ENCODE measurements at regions not wholly inside any gene's neighbourhood (a gene's known extent, or its start where the extent isn't known, plus 50 kb on each side); places are given as distances from the start of the nearest gene placed in this dataset.
A peak's percentile ranks its signal among the peaks of the same experiment; 100 is the strongest.

GRCh38 chr5:33232731-33233505 is 207.8 kb upstream of the TARS1 start:
- POLR2A ChIA-PET = no interaction called here

GRCh38 chr5:33235304-33235703 is 205.5 kb upstream of the TARS1 start:
- ChIA-PET CTCF (no interaction called here), POLR2A (no interaction called here)
- Mint-ChIP-seq H3K9me3 (no peaks in the 10 kb centered on the region), H3K27me3 (peaks cover 0 to 3% of the 10 kb centered on the region in 2 donors), H3K27ac (no peak overlapping the region), H3K4me3 (no peak overlapping the region), H3K4me1 (peaks cover 7 to 13% (median 9%) of the 10 kb centered on the region in 3 donors), H3K36me3 (no peaks in the 10 kb centered on the region)
- Histone ChIP-seq H3K4me1 (ENCODE audit: control insufficient read depth in 1 of 2, extremely low read depth in 1 of 2, insufficient read depth in 2 of 2, low read length in 2 of 2) (peaks cover 0 to 9% of the 10 kb centered on the region in 2 experiments), H3K4me3 (ENCODE audit: control insufficient read depth in 1 of 2, extremely low read depth in 1 of 2, low read length in 1 of 2) (no peak overlapping the region), H3K27ac (ENCODE audit: low read length) (no peak overlapping the region), H3K27me3 (replicated peaks in 1 of 2; ENCODE audit: control insufficient read depth in 2 of 2, extremely low read depth in 1 of 2, insufficient read depth in 2 of 2, low read length in 1 of 2) (no peaks in the 10 kb centered on the region), H3K36me3 (ENCODE audit: control insufficient read depth in 2 of 2, extremely low read depth in 1 of 2, insufficient read depth in 1 of 2, low read length in 1 of 2) (no peaks in the 10 kb centered on the region), H3K9me3 (no peaks in the 10 kb centered on the region)
- WGBS (ENCODE audit: insufficient coverage) = no CpG with 5 or more reads among the region's 4 CpGs
- DNase-seq (no peak), ATAC-seq (replicated peaks in 1 of 4) (no peak)

More at GRCh38 chr5:33232731-33233505, 207.8 kb upstream of the TARS1 start:
- H3K36me3 ChIP-seq (ENCODE audit: control insufficient read depth in 2 of 2, extremely low read depth in 1 of 2, insufficient read depth in 1 of 2, low read length in 1 of 2) = no peaks in the 10 kb centered on the region
- H3K9me3 Mint-ChIP-seq = no peaks in the 10 kb centered on the region
- no peaks in the 10 kb centered on the region for H3K36me3 Mint-ChIP-seq
- no CpG with 5 or more reads among the region's 3 CpGs for WGBS (ENCODE audit: insufficient coverage)
- CTCF ChIA-PET = interaction anchor here in 1 of 2 donors (0.6 kb wide), 1 partner anchor 79 kb away, joined by 4 read pairs; no protein-coding TSS in a partner anchor
- no peak overlapping the region for H3K27ac ChIP-seq (ENCODE audit: low read length)
- H3K4me1 ChIP-seq (ENCODE audit: control insufficient read depth in 1 of 2, extremely low read depth in 1 of 2, insufficient read depth in 2 of 2, low read length in 2 of 2) = peaks cover 0 to 9% of the 10 kb centered on the region in 2 experiments
- H3K4me3 ChIP-seq (ENCODE audit: control insufficient read depth in 1 of 2, extremely low read depth in 1 of 2, low read length in 1 of 2) = no peak overlapping the region
- H3K27ac Mint-ChIP-seq = no peak overlapping the region
- no peaks in the 10 kb centered on the region for H3K27me3 Mint-ChIP-seq
- no peak for DNase-seq
- no peak for ATAC-seq (replicated peaks in 1 of 4)
- no peaks in the 10 kb centered on the region for H3K9me3 ChIP-seq
- no peaks in the 10 kb centered on the region for H3K27me3 ChIP-seq (replicated peaks in 1 of 2; ENCODE audit: control insufficient read depth in 2 of 2, extremely low read depth in 1 of 2, insufficient read depth in 2 of 2, low read length in 1 of 2)
- H3K4me1 Mint-ChIP-seq = peaks cover 7 to 13% (median 9%) of the 10 kb centered on the region in 3 donors
- H3K4me3 Mint-ChIP-seq = no peak overlapping the region

- Mint-ChIP-seq H3K27ac (peak overlapping the region in 1 of 2 donors; percentile 5), H3K27me3 (peaks cover 0 to 3% of the 10 kb centered on the region in 2 donors), H3K9me3 (no peaks in the 10 kb centered on the region), H3K4me1 (peaks cover 7 to 13% (median 9%) of the 10 kb centered on the region in 3 donors), H3K4me3 (no peak overlapping the region), H3K36me3 (no peaks in the 10 kb centered on the region)
- H3K4me1 ChIP-seq (ENCODE audit: control insufficient read depth in 1 of 2, extremely low read depth in 1 of 2, insufficient read depth in 2 of 2, low read length in 2 of 2) = peaks cover 0 to 9% of the 10 kb centered on the region in 2 experiments
- H3K27ac ChIP-seq (ENCODE audit: low read length) = no peak overlapping the region
- POLR2A ChIA-PET = no interaction called here
- 0% methylated on average over 1 of the region's 4 CpGs for WGBS (ENCODE audit: insufficient coverage)
- ATAC-seq (replicated peaks in 1 of 4) (peak in 2 of 4 experiments; percentile 35 to 46), DNase-seq (no peak)
- no peaks in the 10 kb centered on the region for H3K36me3 ChIP-seq (ENCODE audit: control insufficient read depth in 2 of 2, extremely low read depth in 1 of 2, insufficient read depth in 1 of 2, low read length in 1 of 2)
- no peaks in the 10 kb centered on the region for H3K27me3 ChIP-seq (replicated peaks in 1 of 2; ENCODE audit: control insufficient read depth in 2 of 2, extremely low read depth in 1 of 2, insufficient read depth in 2 of 2, low read length in 1 of 2)
- H3K4me3 ChIP-seq (ENCODE audit: control insufficient read depth in 1 of 2, extremely low read depth in 1 of 2, low read length in 1 of 2) = no peak overlapping the region
- H3K9me3 ChIP-seq = no peaks in the 10 kb centered on the region
- CTCF ChIA-PET = no interaction called here
Measured at GRCh38 chr5:33235824-33236223, 204.9 kb upstream of the TARS1 start.

GRCh38 chr5:33237471-33237870 is 203.3 kb upstream of the TARS1 start:
- H3K27ac ChIP-seq (ENCODE audit: low read length) = no peak overlapping the region
- H3K27me3 ChIP-seq (replicated peaks in 1 of 2; ENCODE audit: control insufficient read depth in 2 of 2, extremely low read depth in 1 of 2, insufficient read depth in 2 of 2, low read length in 1 of 2) = no peaks in the 10 kb centered on the region
- Mint-ChIP-seq H3K9me3 (no peaks in the 10 kb centered on the region), H3K4me1 (peaks cover 7 to 19% (median 19%) of the 10 kb centered on the region in 3 donors), H3K36me3 (no peaks in the 10 kb centered on the region), H3K27ac (no peak overlapping the region), H3K4me3 (no peak overlapping the region), H3K27me3 (peaks cover 2 to 3% of the 10 kb centered on the region in 2 donors)
- CTCF ChIA-PET = no interaction called here
- POLR2A ChIA-PET = no interaction called here
- no peaks in the 10 kb centered on the region for H3K9me3 ChIP-seq
- H3K36me3 ChIP-seq (ENCODE audit: control insufficient read depth in 2 of 2, extremely low read depth in 1 of 2, insufficient read depth in 1 of 2, low read length in 1 of 2) = no peaks in the 10 kb centered on the region
- ATAC-seq (replicated peaks in 1 of 4) (no peak), DNase-seq (no peak)
- no peak overlapping the region for H3K4me3 ChIP-seq (ENCODE audit: control insufficient read depth in 1 of 2, extremely low read depth in 1 of 2, low read length in 1 of 2)
- H3K4me1 ChIP-seq (ENCODE audit: control insufficient read depth in 1 of 2, extremely low read depth in 1 of 2, insufficient read depth in 2 of 2, low read length in 2 of 2) = peaks cover 0 to 13% of the 10 kb centered on the region in 2 experiments

- ATAC-seq (replicated peaks in 1 of 4) = no peak
- ChIA-PET CTCF (no interaction called here), POLR2A (no interaction called here)
- 10% methylated on average over 2 of the region's 3 CpGs for WGBS (ENCODE audit: insufficient coverage)
- Histone ChIP-seq H3K27ac (ENCODE audit: low read length) (no peak overlapping the region), H3K9me3 (no peaks in the 10 kb centered on the region), H3K36me3 (ENCODE audit: control insufficient read depth in 2 of 2, extremely low read depth in 1 of 2, insufficient read depth in 1 of 2, low read length in 1 of 2) (no peaks in the 10 kb centered on the region), H3K4me1 (ENCODE audit: control insufficient read depth in 1 of 2, extremely low read depth in 1 of 2, insufficient read depth in 2 of 2, low read length in 2 of 2) (peaks cover 0 to 13% of the 10 kb centered on the region in 2 experiments), H3K4me3 (ENCODE audit: control insufficient read depth in 1 of 2, extremely low read depth in 1 of 2, low read length in 1 of 2) (no peak overlapping the region), H3K27me3 (replicated peaks in 1 of 2; ENCODE audit: control insufficient read depth in 2 of 2, extremely low read depth in 1 of 2, insufficient read depth in 2 of 2, low read length in 1 of 2) (no peaks in the 10 kb centered on the region)
- Mint-ChIP-seq H3K4me3 (no peak overlapping the region), H3K27me3 (peaks cover 2 to 3% of the 10 kb centered on the region in 2 donors), H3K27ac (no peak overlapping the region), H3K9me3 (no peaks in the 10 kb centered on the region), H3K36me3 (no peaks in the 10 kb centered on the region), H3K4me1 (peaks cover 7 to 19% (median 19%) of the 10 kb centered on the region in 3 donors)
- DNase-seq = no peak
Measured at GRCh38 chr5:33238826-33239695, 201.7 kb upstream of the TARS1 start.

GRCh38 chr5:33240558-33240957 is 200.2 kb upstream of the TARS1 start:
- H3K4me1 ChIP-seq (ENCODE audit: control insufficient read depth in 1 of 2, extremely low read depth in 1 of 2, insufficient read depth in 2 of 2, low read length in 2 of 2) = peaks cover 0 to 12% of the 10 kb centered on the region in 2 experiments
- no peaks in the 10 kb centered on the region for H3K9me3 ChIP-seq
- DNase-seq (no peak), ATAC-seq (replicated peaks in 1 of 4) (no peak)
- no peak overlapping the region for H3K4me3 ChIP-seq (ENCODE audit: control insufficient read depth in 1 of 2, extremely low read depth in 1 of 2, low read length in 1 of 2)
- no peak overlapping the region for H3K27ac ChIP-seq (ENCODE audit: low read length)
- H3K36me3 Mint-ChIP-seq = no peaks in the 10 kb centered on the region
- ChIA-PET POLR2A (no interaction called here), CTCF (no interaction called here)
- WGBS (ENCODE audit: insufficient coverage) = 81% methylated on average over 4 of the region's 6 CpGs
- H3K27me3 ChIP-seq (replicated peaks in 1 of 2; ENCODE audit: control insufficient read depth in 2 of 2, extremely low read depth in 1 of 2, insufficient read depth in 2 of 2, low read length in 1 of 2) = no peaks in the 10 kb centered on the region
- peaks cover 7 to 16% (median 14%) of the 10 kb centered on the region in 3 donors for H3K4me1 Mint-ChIP-seq
- H3K9me3 Mint-ChIP-seq = no peaks in the 10 kb centered on the region
- H3K36me3 ChIP-seq (ENCODE audit: control insufficient read depth in 2 of 2, extremely low read depth in 1 of 2, insufficient read depth in 1 of 2, low read length in 1 of 2) = no peaks in the 10 kb centered on the region
- no peak overlapping the region for H3K4me3 Mint-ChIP-seq
- H3K27ac Mint-ChIP-seq = no peak overlapping the region
- H3K27me3 Mint-ChIP-seq = peaks cover 2 to 3% of the 10 kb centered on the region in 2 donors

Measured in T-cell (primary cell).